ENCODE measurements at regions not wholly inside any gene's neighbourhood (a gene's known extent, or its start where the extent isn't known, plus 50 kb on each side); places are given as distances from the start of the nearest gene placed in this dataset.
A peak's percentile ranks its signal among the peaks of the same experiment; 100 is the strongest.

DNA sequence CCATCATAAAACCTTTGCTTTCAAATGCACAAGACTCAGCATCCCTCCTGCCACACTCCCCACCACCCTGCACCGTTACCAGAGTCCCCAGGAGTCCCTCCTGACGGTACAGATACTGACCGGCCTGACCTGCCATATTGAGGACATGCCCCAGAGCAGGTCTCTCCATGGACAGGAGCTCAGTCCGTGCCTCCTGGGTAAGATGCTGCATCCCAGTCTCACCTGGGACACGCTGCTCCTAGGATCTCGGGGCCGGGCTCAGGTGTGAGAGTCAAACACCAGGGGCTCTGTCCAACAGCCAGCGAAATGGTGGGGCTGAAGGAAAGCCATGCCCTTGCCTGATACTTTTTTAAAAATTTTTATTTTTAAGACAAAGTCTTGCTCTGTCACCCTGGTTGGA, 328.3 kb downstream of the SHANK2 start:
- TF ChIP-seq JUND (IDR thresholded peaks at IDR 0.05; ENCODE audit: low read depth) = no peak
- in situ Hi-C loops (cut with HindIII; ENCODE audit: low pct_unique_long_range_greater_than_20kb, low sequenced_read_pairs) = no loop called here
- no peak for DNase-seq (ENCODE audit: low read depth in 1 of 2, low spot score in 1 of 2)

DNA sequence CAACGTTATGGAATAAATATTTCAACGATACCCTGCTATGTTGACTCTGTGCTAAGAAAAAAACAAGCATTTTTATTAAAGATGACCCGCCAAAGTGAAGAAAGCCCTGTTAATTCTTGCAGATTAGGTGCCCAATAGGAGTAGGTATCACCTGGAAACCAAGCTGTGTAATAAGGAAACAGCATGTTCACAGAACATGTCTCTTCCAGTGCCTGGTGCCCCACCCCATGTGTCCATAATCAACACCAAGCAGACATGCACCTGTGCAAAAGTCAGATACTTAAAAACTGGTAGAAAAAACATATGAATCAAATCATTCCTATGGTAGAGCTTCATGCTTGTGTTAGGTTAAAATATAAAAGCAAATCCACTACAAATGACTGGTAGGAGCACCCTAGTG, 327.1 kb downstream of the SHANK2 start:
- no peak for DNase-seq (ENCODE audit: low read depth in 1 of 2, low spot score in 1 of 2)
- in situ Hi-C loops (cut with HindIII; ENCODE audit: low pct_unique_long_range_greater_than_20kb, low sequenced_read_pairs) = no loop called here

DNA sequence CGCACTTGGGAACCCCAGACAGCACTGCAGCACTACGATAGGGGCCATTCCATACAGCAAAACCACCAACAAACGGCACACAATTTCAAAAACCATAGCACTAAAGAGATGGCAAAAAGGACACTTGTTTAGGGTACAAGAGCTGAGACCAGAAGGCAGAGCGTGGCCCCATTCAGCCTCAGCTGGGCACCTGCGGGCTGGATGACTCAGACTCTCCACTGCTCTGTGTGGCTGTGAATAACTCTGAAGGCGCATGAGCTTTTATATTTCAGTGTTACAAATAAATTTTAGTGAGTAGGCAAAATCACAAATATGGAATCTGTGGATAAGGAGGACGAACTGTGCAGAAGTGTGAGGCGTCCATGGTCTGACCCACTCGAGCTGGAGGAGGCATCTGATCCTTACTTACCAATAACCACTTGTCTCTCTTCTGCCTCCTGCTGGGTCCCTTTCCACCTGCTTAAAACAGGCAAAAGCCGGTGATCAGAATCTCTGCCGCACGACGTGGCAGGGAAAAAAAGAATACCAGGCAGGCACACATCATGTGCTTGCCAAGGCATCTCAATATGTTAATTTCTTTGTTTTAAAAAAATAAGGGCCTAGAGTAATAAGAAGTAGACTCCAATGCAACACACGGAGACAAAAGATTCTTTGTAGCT, 325.7 kb downstream of the SHANK2 start:
- in situ Hi-C loops (cut with HindIII; ENCODE audit: low pct_unique_long_range_greater_than_20kb, low sequenced_read_pairs) = no loop called here
- no peak for DNase-seq (ENCODE audit: low read depth in 1 of 2, low spot score in 1 of 2)
- no peak for TF ChIP-seq JUND (IDR thresholded peaks at IDR 0.05; ENCODE audit: low read depth)

More for the DNA sequence above, 327.1 kb downstream of the SHANK2 start:
- TF ChIP-seq JUND (IDR thresholded peaks at IDR 0.05; ENCODE audit: low read depth) = no peak

DNA sequence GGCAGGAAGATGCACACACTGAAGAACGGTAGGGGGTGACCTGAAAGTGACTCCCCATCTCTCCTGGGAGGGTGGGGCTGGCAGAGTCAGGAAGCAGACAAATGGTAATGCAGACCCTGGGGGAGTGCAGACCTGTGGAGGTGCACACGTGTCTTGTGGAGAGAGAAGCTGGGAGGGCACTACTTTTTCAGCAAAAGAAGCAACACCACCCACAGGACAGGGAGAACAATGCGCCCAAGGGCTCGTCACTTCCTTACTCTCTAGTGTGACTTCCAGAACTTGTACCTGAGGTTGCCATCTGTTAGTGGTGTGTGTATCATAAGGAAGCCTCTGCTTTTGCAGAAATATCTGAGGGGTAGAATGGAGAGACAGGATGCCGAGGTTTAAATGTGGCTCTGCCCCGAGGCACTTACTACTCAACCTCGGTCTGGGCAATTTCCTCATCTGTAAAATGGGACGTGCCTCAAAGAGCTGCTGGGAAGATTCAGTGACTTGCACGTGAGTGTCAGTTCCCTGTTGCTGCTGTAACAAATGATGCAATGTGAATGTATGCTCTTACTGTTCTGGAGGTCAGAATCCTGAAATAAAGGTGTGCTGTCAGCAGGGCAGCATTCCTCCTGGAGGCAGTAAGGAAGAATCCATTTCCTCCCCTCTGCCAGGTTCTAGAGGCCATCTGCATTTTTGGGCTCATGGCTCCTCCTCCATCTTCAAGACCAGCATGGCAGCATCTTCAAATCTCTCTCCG, 323.4 kb downstream of the SHANK2 start:
- in situ Hi-C loops (cut with HindIII; ENCODE audit: low pct_unique_long_range_greater_than_20kb, low sequenced_read_pairs) = no loop called here
- no peak for DNase-seq (ENCODE audit: low read depth in 1 of 2, low spot score in 1 of 2)

DNA sequence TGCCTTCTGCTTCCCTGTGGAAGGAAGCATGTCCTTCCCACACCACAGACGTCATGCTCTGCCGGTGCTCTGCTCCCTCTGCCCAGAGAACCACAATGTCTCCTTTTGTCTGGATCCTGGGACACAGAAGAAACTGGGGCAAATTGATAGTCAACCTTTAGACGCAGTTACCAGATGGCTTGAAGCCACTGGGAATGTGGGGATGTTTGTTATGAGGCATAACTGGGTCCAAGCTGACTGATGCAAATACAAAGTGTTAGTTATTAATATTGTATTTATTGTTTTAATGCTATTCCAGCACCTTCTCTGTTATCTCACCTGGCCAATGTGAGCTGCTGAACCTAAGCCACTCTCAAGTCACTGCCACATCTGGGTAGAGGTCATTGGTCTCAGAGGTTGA, 322.2 kb downstream of the SHANK2 start:
- in situ Hi-C loops (cut with HindIII; ENCODE audit: low pct_unique_long_range_greater_than_20kb, low sequenced_read_pairs) = no loop called here
- no peak for TF ChIP-seq JUND (IDR thresholded peaks at IDR 0.05; ENCODE audit: low read depth)
- no peak for DNase-seq (ENCODE audit: low read depth in 1 of 2, low spot score in 1 of 2)

More for the DNA sequence above, 323.4 kb downstream of the SHANK2 start:
- TF ChIP-seq JUND (IDR thresholded peaks at IDR 0.05; ENCODE audit: low read depth) = no peak

DNA sequence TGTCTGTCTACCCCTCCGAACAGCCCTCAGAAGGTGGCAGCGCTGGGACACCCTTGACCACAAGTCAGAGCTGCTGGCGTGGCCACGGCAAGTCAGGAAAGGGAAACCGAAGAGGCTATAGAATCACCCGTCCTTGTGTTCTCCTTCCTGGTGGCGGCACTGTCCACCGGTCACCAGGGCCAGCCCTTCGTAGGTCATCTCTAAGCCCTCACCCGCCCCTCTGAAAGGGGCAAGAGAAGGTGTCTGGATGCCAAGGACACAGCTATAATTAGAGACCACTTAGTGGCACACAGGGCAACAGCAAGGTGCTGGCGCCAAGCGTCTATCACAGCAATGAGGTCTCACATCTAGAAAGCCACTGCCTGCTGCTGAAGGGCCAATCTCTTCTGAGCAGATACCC, 320.9 kb downstream of the SHANK2 start:
- DNase-seq (ENCODE audit: low read depth in 1 of 2, low spot score in 1 of 2) = no peak
- in situ Hi-C loops (cut with HindIII; ENCODE audit: low pct_unique_long_range_greater_than_20kb, low sequenced_read_pairs) = no loop called here
- TF ChIP-seq JUND (IDR thresholded peaks at IDR 0.05; ENCODE audit: low read depth) = no peak

DNA sequence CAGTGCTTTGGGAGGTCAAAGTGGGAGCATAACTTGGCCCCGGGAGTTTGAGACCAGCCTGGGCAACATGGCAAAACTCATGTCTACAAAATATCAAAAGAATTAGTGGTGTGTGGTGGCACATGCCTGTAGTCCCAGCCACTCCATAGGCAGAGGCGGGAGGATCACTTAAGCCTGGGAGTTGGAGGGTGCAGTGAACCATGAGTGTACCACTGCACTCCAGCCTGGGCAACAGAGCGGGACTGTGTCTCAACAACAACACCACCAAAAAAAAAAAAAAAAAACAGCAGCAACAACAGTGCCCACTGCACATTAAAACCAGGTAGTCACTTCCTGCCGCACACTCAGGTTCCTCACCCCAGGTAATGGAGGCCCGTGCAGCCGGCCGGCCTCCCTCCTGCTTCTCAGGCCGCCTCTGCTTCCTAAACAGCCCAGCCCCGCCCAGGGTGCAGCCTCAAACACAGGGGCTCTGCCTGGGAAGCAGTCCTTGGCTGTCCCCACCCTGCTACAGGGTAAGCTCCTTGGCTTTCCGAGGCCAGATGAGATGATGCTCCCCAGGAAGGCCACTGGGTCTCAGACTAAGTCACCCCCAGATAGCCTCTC, 318.3 kb downstream of the SHANK2 start:
- in situ Hi-C loops (cut with HindIII; ENCODE audit: low pct_unique_long_range_greater_than_20kb, low sequenced_read_pairs) = no loop called here
- DNase-seq (ENCODE audit: low read depth in 1 of 2, low spot score in 1 of 2) = no peak
- TF ChIP-seq JUND (IDR thresholded peaks at IDR 0.05; ENCODE audit: low read depth) = no peak

DNA sequence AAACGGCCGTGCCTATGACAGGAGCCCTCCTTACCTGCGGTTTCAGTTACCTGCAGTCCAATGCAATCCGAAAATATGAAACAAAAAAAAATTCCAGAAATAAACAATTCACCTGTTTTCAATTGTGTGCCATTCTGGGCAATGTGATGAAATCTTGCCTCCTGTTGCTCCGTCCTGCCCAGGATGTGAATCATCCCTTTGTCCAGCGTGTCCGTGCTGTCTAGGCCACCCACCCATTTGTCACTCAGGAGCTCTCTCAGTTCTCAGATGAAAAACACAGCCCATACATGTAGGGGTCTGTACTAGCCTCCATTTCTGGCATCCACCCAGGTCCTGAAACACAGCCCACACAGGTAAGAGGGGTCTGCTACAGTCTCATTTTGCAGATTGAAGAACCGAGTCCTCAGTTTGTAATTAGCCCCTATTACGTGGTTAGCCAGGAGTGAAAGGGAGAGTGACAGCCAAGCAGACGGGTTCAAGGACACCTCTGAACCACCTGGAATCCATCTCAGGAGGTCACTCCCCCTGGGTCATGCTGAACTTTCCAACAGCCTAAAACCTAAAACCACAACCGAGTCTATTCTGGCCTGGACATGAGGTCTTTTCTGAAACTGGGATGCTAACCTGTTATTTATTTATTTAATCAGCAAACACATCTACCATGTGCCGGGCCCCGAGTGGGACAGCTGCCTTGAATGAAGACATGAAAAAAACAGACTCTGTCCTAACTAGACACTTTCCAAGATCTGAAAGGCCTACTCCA, 317.2 kb downstream of the SHANK2 start:
- TF ChIP-seq JUND (IDR thresholded peaks at IDR 0.05; ENCODE audit: low read depth) = no peak
- peak in 1 of 2 experiments; percentile 71 for DNase-seq (ENCODE audit: low read depth in 1 of 2, low spot score in 1 of 2)
- in situ Hi-C loops (cut with HindIII; ENCODE audit: low pct_unique_long_range_greater_than_20kb, low sequenced_read_pairs) = no loop called here

DNA sequence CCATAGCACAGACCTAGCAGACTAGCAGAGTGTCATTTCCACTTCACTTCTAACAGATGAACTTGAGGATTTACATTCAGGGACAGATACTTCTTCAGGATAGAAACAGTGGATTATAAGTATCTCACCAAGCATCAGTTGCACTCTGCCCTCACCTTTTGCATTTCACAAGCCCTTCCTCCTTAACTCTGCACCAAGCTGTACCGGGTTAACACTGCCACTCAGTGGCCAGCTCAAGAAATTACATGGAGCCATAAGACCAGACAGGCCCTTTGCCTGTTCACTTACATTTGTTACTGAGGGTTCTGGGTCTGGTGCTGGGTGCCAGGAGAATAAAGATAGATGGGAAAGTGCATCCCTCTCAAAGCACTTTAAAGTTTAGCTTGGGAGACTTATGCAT, 309.8 kb downstream of the SHANK2 start:
- DNase-seq (ENCODE audit: low read depth in 1 of 2, low spot score in 1 of 2) = peak in 1 of 2 experiments; percentile 41

DNA sequence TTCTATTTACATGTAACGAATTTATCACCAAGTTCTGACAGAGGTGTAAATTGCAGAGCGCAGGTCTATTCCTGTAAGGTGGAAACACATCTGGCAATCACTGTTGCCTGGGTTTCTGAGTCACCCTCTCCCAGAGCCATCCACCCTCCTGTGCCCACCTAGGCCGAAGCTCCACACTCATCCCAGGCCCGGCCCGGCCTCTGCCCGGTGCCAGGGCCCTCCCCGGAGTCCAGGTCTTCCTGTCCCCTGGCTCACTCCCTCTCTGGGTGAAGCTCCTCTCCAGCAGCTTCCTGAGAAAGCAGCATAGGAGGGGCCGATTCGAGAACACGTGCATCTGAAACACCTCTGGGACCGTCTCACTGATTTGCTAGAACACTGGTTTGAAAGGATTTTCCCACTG, 308.2 kb downstream of the SHANK2 start:
- no peak for TF ChIP-seq JUND (IDR thresholded peaks at IDR 0.05; ENCODE audit: low read depth)
- no peak for DNase-seq (ENCODE audit: low read depth in 1 of 2, low spot score in 1 of 2)
- in situ Hi-C loops (cut with HindIII; ENCODE audit: low pct_unique_long_range_greater_than_20kb, low sequenced_read_pairs) = no loop called here

More for the DNA sequence above, 309.8 kb downstream of the SHANK2 start:
- in situ Hi-C loops (cut with HindIII; ENCODE audit: low pct_unique_long_range_greater_than_20kb, low sequenced_read_pairs) = no loop called here
- TF ChIP-seq JUND (IDR thresholded peaks at IDR 0.05; ENCODE audit: low read depth) = no peak

DNA sequence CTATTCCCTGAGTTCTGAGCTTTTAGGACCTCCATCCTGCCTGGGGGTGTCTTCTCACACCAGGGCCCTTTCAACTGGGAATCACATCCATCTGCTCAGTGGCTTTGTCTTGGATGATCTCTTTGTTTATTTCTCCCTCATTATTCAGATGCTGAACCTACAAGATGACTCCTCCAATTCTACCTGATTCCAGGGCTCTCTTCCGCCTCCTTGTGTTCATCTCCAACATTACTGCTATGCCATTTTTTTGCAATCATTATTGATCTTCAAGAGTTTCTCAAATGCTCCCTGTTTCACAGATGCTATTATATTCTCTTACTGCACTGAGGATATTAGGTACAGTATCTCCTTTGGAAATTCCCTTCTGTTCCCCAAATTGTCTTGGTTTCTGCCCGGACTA, 307.7 kb downstream of the SHANK2 start:
- no peak for DNase-seq (ENCODE audit: low read depth in 1 of 2, low spot score in 1 of 2)
- in situ Hi-C loops (cut with HindIII; ENCODE audit: low pct_unique_long_range_greater_than_20kb, low sequenced_read_pairs) = no loop called here
- no peak for TF ChIP-seq JUND (IDR thresholded peaks at IDR 0.05; ENCODE audit: low read depth)

DNA sequence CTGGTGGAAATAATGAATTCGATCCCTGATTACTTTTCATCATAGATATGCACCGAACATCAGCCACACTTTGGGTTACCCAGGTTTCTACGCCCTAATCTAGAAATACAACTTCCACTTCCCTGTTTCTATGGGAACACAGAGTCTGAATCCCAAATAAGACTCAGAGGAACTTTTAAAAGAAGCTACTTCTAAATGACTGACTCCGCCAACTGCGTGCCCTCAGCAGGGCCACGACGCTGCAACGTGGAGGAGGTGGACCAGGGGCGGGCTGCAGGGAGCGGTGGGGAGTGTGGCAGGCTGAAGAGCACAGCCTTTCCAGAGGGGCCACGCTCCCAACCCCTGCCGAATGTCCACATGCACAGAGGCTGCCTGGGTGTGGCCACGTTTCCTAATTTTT, 304.0 kb downstream of the SHANK2 start:
- TF ChIP-seq JUND (IDR thresholded peaks at IDR 0.05; ENCODE audit: low read depth) = no peak
- no peak for DNase-seq (ENCODE audit: low read depth in 1 of 2, low spot score in 1 of 2)
- in situ Hi-C loops (cut with HindIII; ENCODE audit: low pct_unique_long_range_greater_than_20kb, low sequenced_read_pairs) = no loop called here
